SK-N-SH (cell line): ENCODE measurements at regions not wholly inside any gene's neighbourhood (a gene's known extent, or its start where the extent isn't known, plus 50 kb on each side); places are given as distances from the start of the nearest gene placed in this dataset.

Experiments used
- CTCF ChIA-PET: fragments of 300-600, 350-600 bp; formaldehyde crosslinking; extraction: SDS; loops from one replicate; lab custom pipeline; 2021; lab: Yijun Ruan, JAX
- POLR2A ChIA-PET: fragments of 350-600 bp; sonication (Branson Sonifier 250); formaldehyde crosslinking; extraction: SDS; loops from one replicate; lab custom pipeline; 2020; ENCODE audit warnings: antibody characterized with exemption, inconsistent platforms; lab: Yijun Ruan, JAX
- DNase-seq: peaks from one replicate; pipeline ENCODE4 v3.0.0; 2012
- H2AFZ ChIP-seq: fragments of 200-600 bp; sonication (generic); 2 replicates; pipeline ENCODE4 v1.8.1; 2016; ENCODE audit warnings: antibody characterized with exemption, mild to moderate bottlenecking, low read depth
- H3F3A ChIP-seq: fragments of 200-600 bp; sonication (generic); replicated peaks from 2 replicates; pipeline ENCODE3; 2016; ENCODE audit warnings: antibody characterized with exemption, mild to moderate bottlenecking; ENCODE audit not compliant: insufficient read depth
- H3K27ac ChIP-seq, 2 experiments: fragments of 200-500 bp in 1 of 2; fragments of 200-600 bp in 1 of 2; sonication (Bioruptor generic) in 1 of 2; sonication (generic), shearing (Covaris generic) in 1 of 2; 2 replicates each; pipeline versions ENCODE4 v1.5.1 to v1.6.1; 2014 to 2016; ENCODE audit warnings: low read depth in 2 of 2, inconsistent platforms in 1 of 2, low read length in 1 of 2, mild to moderate bottlenecking in 1 of 2, mixed read lengths in 1 of 2
- H3K27me3 ChIP-seq: fragments of 200-600 bp; sonication (generic), shearing (Covaris generic); 2 replicates; pipeline ENCODE4 v1.6.1; 2016; ENCODE audit warnings: mixed run types; ENCODE audit not compliant: insufficient read depth
- H3K36me3 ChIP-seq, 2 experiments: fragments of 200-500 bp in 1 of 2; fragments of 200-600 bp in 1 of 2; sonication (Bioruptor generic) in 1 of 2; sonication (generic) in 1 of 2; replicated peaks in 1 of 2; 2 replicates each; pipeline versions ENCODE3 to v1.5.1; 2014 to 2016; ENCODE audit warnings: low read length in 1 of 2, mild to moderate bottlenecking in 1 of 2; ENCODE audit not compliant: insufficient read depth in 2 of 2, control insufficient read depth in 1 of 2
- H3K4me1 ChIP-seq, 2 experiments: fragments of 200-500 bp in 1 of 2; fragments of 200-600 bp in 1 of 2; sonication (Bioruptor generic) in 1 of 2; sonication (generic), shearing (Covaris generic) in 1 of 2; 2 replicates each; pipeline versions ENCODE4 v1.5.1 to v1.6.1; 2014 to 2016; ENCODE audit warnings: low read depth in 1 of 2, low read length in 1 of 2, mixed run types in 1 of 2; ENCODE audit not compliant: insufficient read depth in 2 of 2, control insufficient read depth in 1 of 2
- H3K4me2 ChIP-seq: fragments of 200-600 bp; sonication (generic), shearing (Covaris generic); 2 replicates; pipeline ENCODE4 v1.6.1; 2017; ENCODE audit warnings: mixed run types
- H3K4me3 ChIP-seq, 2 experiments: fragments of 200-500 bp in 1 of 2; fragments of 200-600 bp in 1 of 2; sonication (Bioruptor generic) in 1 of 2; sonication (generic), shearing (Covaris generic) in 1 of 2; 2 replicates each; pipeline versions ENCODE4 v1.5.1 to v1.8.1; 2014 to 2016; ENCODE audit warnings: low read depth in 2 of 2, inconsistent platforms in 1 of 2, low read length in 1 of 2, mild to moderate bottlenecking in 1 of 2, mixed read lengths in 1 of 2, moderate library complexity in 1 of 2
- H3K79me2 ChIP-seq: fragments of 200-600 bp; sonication (generic); 2 replicates; pipeline ENCODE4 v1.8.1; 2017; ENCODE audit warnings: mild to moderate bottlenecking; ENCODE audit not compliant: insufficient read depth
- H3K9ac ChIP-seq: fragments of 200-600 bp; sonication (generic); 2 replicates; pipeline ENCODE4 v1.6.1; 2017; ENCODE audit warnings: mixed run types
- H3K9me2 ChIP-seq: fragments of 200-600 bp; sonication (generic); 2 replicates; pipeline ENCODE4 v1.6.1; 2017; ENCODE audit warnings: mixed run types
- H3K9me3 ChIP-seq: fragments of 200-600 bp; sonication (generic); 2 replicates; pipeline ENCODE4 v1.6.1; 2017; ENCODE audit warnings: mixed run types, mild to moderate bottlenecking, moderate library complexity
- H4K20me1 ChIP-seq: fragments of 200-600 bp; sonication (generic); 2 replicates; pipeline ENCODE4 v1.6.1; 2017; ENCODE audit warnings: mild to moderate bottlenecking, mixed run types; ENCODE audit not compliant: insufficient read depth
- CHD2 ChIP-seq: fragments of 150-350 bp; IDR thresholded peaks from 2 replicates; pipeline ENCODE4 v1.6.1; 2018; ENCODE audit warnings: low read length; ENCODE audit not compliant: partially characterized antibody
- ELF1 ChIP-seq: IDR thresholded peaks from 2 replicates; pipeline ENCODE4 v1.4.0; 2012
- EP300 ChIP-seq, 2 experiments: IDR thresholded peaks; 2 replicates each; pipeline versions ENCODE4 v1.4.0 to v1.6.1; 2012; ENCODE audit warnings: borderline replicate concordance in 1 of 2, low read depth in 1 of 2, low read length in 1 of 2
- EZH2phosphoT487 ChIP-seq: fragments of 200-600 bp; sonication (generic); IDR thresholded peaks from 2 replicates; pipeline ENCODE4 v1.6.1; 2017; ENCODE audit warnings: low read depth, mixed run types, mild to moderate bottlenecking, antibody characterized with exemption, moderate library complexity, borderline replicate concordance
- FOXJ3 ChIP-seq: sonication (generic); formaldehyde crosslinking; IDR thresholded peaks from 2 replicates; pipeline ENCODE4 v1.5.1; 2020; ENCODE audit warnings: mild to moderate bottlenecking, missing genetic modification reagents
- GABPA ChIP-seq: IDR thresholded peaks from 2 replicates; pipeline ENCODE4 v1.4.0; 2012; ENCODE audit warnings: low read depth, mild to moderate bottlenecking
- GATA2 ChIP-seq: sonication (generic); formaldehyde crosslinking; IDR thresholded peaks from 2 replicates; pipeline ENCODE4 v1.5.0; 2020; ENCODE audit warnings: mild to moderate bottlenecking, missing genetic modification reagents
- JUND ChIP-seq: IDR thresholded peaks from 2 replicates; pipeline ENCODE4 v1.4.0; 2012
- MEF2A ChIP-seq: IDR thresholded peaks from 2 replicates; pipeline ENCODE4 v1.4.0; 2012; ENCODE audit warnings: low read depth, borderline replicate concordance
- PBX3 ChIP-seq: IDR thresholded peaks from 2 replicates; pipeline ENCODE4; 2012
- POLR2AphosphoS5 ChIP-seq: IDR thresholded peaks from 2 replicates; pipeline ENCODE4 v1.6.1; 2012; ENCODE audit warnings: low read depth, low read length
- RAD21 ChIP-seq: IDR thresholded peaks from 2 replicates; pipeline ENCODE4 v1.6.1; 2012; ENCODE audit warnings: mild to moderate bottlenecking, low read length
- RCOR1 ChIP-seq: fragments of 150-350 bp; IDR thresholded peaks from 2 replicates; pipeline ENCODE4 v1.6.1; 2017; ENCODE audit warnings: antibody characterized with exemption, low read length
- RFX5 ChIP-seq: IDR thresholded peaks from 2 replicates; pipeline ENCODE4 v1.6.1; 2012; ENCODE audit warnings: mild to moderate bottlenecking, improper control_type of control experiment, low read length
- SIN3A ChIP-seq: IDR thresholded peaks from 2 replicates; pipeline ENCODE4 v1.6.1; 2012; ENCODE audit warnings: low read depth, mild to moderate bottlenecking, low read length, moderate library complexity, borderline replicate concordance
- SMC3 ChIP-seq: IDR thresholded peaks from 2 replicates; pipeline ENCODE4 v1.6.1; 2012; ENCODE audit warnings: low read depth, low read length, improper control_type of control experiment
- TAF1 ChIP-seq: IDR thresholded peaks from 2 replicates; pipeline ENCODE4 v1.6.1; 2012; ENCODE audit warnings: low read depth, mild to moderate bottlenecking, low read length, moderate library complexity, borderline replicate concordance
- TEAD4 ChIP-seq: IDR thresholded peaks from 2 replicates; pipeline ENCODE4 v1.4.0; 2012; ENCODE audit warnings: mild to moderate bottlenecking, borderline replicate concordance; ENCODE audit not compliant: insufficient read depth
- WGBS: methylation state at CpG from one replicate; pipeline ENCODE4 v1.1.6; 2017; ENCODE audit warnings: low lambda C conversion rate; 5-methylcytosine and 5-hydroxymethylcytosine counted together
- TF ChIP-seq, protein P1 (sequence below): fragments of 200-600 bp; sonication (generic); IDR thresholded peaks from 2 replicates; pipeline ENCODE4 v1.6.1; 2017; ENCODE audit warnings: antibody characterized with exemption, mild to moderate bottlenecking, moderate library complexity
- TF ChIP-seq, protein P2 (sequence below): IDR thresholded peaks from 2 replicates; pipeline ENCODE4 v1.6.1; 2012; ENCODE audit warnings: mild to moderate bottlenecking, low read depth, low read length, moderate library complexity
- TF ChIP-seq, protein P3 (sequence below): fragments of 150-350 bp; IDR thresholded peaks from 2 replicates; pipeline ENCODE4 v1.6.1; 2017; ENCODE audit warnings: antibody characterized with exemption, low read length, low read depth, borderline replicate concordance
- TF ChIP-seq, protein P4 (sequence below): fragments of 150-350 bp; IDR thresholded peaks from 2 replicates; pipeline ENCODE4 v1.6.1; 2016; ENCODE audit warnings: mild to moderate bottlenecking, low read depth, low read length
- TF ChIP-seq, protein P5 (sequence below): IDR thresholded peaks from 2 replicates; pipeline ENCODE4 v1.4.0; 2012; ENCODE audit warnings: low read depth, borderline replicate concordance

DNA sequence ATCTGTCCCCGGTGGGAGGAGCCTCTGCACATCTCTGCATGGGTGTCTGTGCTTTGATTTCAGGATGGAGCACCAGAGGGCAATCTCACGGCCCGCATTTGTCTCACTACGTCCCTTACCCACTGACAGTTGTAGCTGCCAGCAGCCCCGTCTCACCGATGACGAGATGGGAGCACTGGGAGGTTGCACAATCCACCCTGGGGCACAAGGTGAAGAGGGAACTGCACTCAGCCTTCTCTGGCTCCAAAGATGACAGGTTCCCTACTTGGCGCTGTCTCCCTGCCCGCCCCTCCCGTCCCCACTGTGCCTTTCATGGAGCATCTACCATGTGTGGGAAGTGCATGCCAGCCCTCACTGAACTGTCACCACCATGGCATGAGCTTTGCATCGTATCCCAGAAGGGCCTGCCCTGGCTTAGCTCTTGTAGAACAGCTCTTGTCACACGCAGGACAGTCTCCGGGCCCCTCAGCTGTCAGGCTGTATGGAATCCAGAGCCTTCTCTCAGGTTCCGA, 99.9 kb upstream of the PMEPA1 start:
- Histone ChIP-seq H3K9me2 (no peaks in the 10 kb centered on the region), H3K4me2 (no peak overlapping the region), H3K4me1 (peaks cover 0 to 49% of the 10 kb centered on the region in 2 experiments; a peak in 1 of 4 replicates), H3K9me3 (no peaks in the 10 kb centered on the region), H4K20me1 (no peaks in the 10 kb centered on the region), H3K79me2 (no peaks in the 10 kb centered on the region), H2AFZ (no peak overlapping the region), H3K9ac (no peak overlapping the region), H3K27ac (peak overlapping the region in 1 of 2 experiments; percentile 75; a peak in 2 of 4 replicates), H3K4me3 (no peak overlapping the region), H3F3A (no peaks in the 10 kb centered on the region), H3K27me3 (no peaks in the 10 kb centered on the region), H3K36me3 (no peaks in the 10 kb centered on the region)
- DNase-seq = peak; percentile 80
- ChIA-PET POLR2A (interaction anchor here (0.9 to 1.3 kb wide), 2 partner anchors 99 to 278 kb away, joined by 3 to 5 read pairs; no protein-coding TSS in a partner anchor), CTCF (interaction anchor here (0.7 to 2.0 kb wide), 6 partner anchors 26 to 370 kb away, joined by 3 to 10 read pairs (median 3); no protein-coding TSS in a partner anchor)
- 39% methylated on average over 9 of the region's 14 CpGs for WGBS
- TF ChIP-seq SMC3 (peak; percentile 32; the same call in 1 of the 2 replicates), EZH2phosphoT487 (no peak), SIN3A (no peak), MEF2A (no peak), JUND (no peak), GATA2 (CRISPR knock-in tag) (peak; percentile 12; the same call in 1 of the 2 replicates), RFX5 (no peak), PBX3 (no peak), TAF1 (no peak), CHD2 (no peak), TEAD4 (no peak), RCOR1 (no peak), ELF1 (no peak), RAD21 (peak; percentile 60), POLR2AphosphoS5 (no peak), GABPA (no peak), EP300 (IDR thresholded peaks at IDR 0.05; ENCODE audit: borderline replicate concordance in 1 of 2, low read depth in 1 of 2, low read length in 1 of 2) (no peak), FOXJ3 (CRISPR knock-in tag) (no peak; the same call in 1 of the 2 replicates)
- TF ChIP-seq, protein P1, sequence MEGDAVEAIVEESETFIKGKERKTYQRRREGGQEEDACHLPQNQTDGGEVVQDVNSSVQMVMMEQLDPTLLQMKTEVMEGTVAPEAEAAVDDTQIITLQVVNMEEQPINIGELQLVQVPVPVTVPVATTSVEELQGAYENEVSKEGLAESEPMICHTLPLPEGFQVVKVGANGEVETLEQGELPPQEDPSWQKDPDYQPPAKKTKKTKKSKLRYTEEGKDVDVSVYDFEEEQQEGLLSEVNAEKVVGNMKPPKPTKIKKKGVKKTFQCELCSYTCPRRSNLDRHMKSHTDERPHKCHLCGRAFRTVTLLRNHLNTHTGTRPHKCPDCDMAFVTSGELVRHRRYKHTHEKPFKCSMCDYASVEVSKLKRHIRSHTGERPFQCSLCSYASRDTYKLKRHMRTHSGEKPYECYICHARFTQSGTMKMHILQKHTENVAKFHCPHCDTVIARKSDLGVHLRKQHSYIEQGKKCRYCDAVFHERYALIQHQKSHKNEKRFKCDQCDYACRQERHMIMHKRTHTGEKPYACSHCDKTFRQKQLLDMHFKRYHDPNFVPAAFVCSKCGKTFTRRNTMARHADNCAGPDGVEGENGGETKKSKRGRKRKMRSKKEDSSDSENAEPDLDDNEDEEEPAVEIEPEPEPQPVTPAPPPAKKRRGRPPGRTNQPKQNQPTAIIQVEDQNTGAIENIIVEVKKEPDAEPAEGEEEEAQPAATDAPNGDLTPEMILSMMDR = no peak
- TF ChIP-seq, protein P2, sequence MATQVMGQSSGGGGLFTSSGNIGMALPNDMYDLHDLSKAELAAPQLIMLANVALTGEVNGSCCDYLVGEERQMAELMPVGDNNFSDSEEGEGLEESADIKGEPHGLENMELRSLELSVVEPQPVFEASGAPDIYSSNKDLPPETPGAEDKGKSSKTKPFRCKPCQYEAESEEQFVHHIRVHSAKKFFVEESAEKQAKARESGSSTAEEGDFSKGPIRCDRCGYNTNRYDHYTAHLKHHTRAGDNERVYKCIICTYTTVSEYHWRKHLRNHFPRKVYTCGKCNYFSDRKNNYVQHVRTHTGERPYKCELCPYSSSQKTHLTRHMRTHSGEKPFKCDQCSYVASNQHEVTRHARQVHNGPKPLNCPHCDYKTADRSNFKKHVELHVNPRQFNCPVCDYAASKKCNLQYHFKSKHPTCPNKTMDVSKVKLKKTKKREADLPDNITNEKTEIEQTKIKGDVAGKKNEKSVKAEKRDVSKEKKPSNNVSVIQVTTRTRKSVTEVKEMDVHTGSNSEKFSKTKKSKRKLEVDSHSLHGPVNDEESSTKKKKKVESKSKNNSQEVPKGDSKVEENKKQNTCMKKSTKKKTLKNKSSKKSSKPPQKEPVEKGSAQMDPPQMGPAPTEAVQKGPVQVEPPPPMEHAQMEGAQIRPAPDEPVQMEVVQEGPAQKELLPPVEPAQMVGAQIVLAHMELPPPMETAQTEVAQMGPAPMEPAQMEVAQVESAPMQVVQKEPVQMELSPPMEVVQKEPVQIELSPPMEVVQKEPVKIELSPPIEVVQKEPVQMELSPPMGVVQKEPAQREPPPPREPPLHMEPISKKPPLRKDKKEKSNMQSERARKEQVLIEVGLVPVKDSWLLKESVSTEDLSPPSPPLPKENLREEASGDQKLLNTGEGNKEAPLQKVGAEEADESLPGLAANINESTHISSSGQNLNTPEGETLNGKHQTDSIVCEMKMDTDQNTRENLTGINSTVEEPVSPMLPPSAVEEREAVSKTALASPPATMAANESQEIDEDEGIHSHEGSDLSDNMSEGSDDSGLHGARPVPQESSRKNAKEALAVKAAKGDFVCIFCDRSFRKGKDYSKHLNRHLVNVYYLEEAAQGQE = no peak
- TF ChIP-seq, protein P3, sequence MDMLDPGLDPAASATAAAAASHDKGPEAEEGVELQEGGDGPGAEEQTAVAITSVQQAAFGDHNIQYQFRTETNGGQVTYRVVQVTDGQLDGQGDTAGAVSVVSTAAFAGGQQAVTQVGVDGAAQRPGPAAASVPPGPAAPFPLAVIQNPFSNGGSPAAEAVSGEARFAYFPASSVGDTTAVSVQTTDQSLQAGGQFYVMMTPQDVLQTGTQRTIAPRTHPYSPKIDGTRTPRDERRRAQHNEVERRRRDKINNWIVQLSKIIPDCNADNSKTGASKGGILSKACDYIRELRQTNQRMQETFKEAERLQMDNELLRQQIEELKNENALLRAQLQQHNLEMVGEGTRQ = no peak
- TF ChIP-seq, protein P4, sequence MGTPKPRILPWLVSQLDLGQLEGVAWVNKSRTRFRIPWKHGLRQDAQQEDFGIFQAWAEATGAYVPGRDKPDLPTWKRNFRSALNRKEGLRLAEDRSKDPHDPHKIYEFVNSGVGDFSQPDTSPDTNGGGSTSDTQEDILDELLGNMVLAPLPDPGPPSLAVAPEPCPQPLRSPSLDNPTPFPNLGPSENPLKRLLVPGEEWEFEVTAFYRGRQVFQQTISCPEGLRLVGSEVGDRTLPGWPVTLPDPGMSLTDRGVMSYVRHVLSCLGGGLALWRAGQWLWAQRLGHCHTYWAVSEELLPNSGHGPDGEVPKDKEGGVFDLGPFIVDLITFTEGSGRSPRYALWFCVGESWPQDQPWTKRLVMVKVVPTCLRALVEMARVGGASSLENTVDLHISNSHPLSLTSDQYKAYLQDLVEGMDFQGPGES = no peak
- TF ChIP-seq, protein P5, sequence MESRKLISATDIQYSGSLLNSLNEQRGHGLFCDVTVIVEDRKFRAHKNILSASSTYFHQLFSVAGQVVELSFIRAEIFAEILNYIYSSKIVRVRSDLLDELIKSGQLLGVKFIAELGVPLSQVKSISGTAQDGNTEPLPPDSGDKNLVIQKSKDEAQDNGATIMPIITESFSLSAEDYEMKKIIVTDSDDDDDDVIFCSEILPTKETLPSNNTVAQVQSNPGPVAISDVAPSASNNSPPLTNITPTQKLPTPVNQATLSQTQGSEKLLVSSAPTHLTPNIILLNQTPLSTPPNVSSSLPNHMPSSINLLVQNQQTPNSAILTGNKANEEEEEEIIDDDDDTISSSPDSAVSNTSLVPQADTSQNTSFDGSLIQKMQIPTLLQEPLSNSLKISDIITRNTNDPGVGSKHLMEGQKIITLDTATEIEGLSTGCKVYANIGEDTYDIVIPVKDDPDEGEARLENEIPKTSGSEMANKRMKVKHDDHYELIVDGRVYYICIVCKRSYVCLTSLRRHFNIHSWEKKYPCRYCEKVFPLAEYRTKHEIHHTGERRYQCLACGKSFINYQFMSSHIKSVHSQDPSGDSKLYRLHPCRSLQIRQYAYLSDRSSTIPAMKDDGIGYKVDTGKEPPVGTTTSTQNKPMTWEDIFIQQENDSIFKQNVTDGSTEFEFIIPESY = no peak
